H1 (cell line): ENCODE measurements at regions not wholly inside any gene's neighbourhood (a gene's known extent, or its start where the extent isn't known, plus 50 kb on each side); places are given as distances from the start of the nearest gene placed in this dataset.

Experiments
- CTCF ChIA-PET: fragments of 300-600 bp; sonication (Branson Sonifier 250); formaldehyde crosslinking; loops from one replicate; lab custom pipeline; 2021; ENCODE audit not compliant: partially characterized antibody; lab: Charles Lee
- POLR2A ChIA-PET: fragments of 300-600 bp; sonication (Branson Sonifier 250); formaldehyde crosslinking; loops from one replicate; lab custom pipeline; 2021; ENCODE audit warnings: inconsistent platforms; ENCODE audit not compliant: partially characterized antibody; lab: Charles Lee
- DNase-seq, 2 experiments: peaks; one replicate each; pipeline versions ENCODE4 v3.0.0 to v3.0.0-alpha.2; 2010 to 2022; ENCODE audit warnings: low spot score in 2 of 2, low read depth in 1 of 2, mixed read lengths in 1 of 2
- FAIRE-seq: peaks from 2 replicates; lab custom pipeline; 2011; peaks lifted over from hg19 to GRCh38; lab: Jason Lieb, UNC
- H2AFZ ChIP-seq: 2 replicates; pipeline ENCODE4 v1.8.1; 2012; ENCODE audit warnings: low read length, inconsistent platforms
- H2AK5ac ChIP-seq: 2 replicates; pipeline ENCODE4 v1.6.1; 2013; ENCODE audit warnings: low read depth, low read length
- H2BK120ac ChIP-seq: replicated peaks from 2 replicates; pipeline ENCODE3; 2013; ENCODE audit warnings: low read depth, low read length, inconsistent platforms
- H2BK12ac ChIP-seq: 2 replicates; pipeline ENCODE4 v1.6.1; 2013; ENCODE audit warnings: low read depth, low read length
- H2BK15ac ChIP-seq: 2 replicates; pipeline ENCODE4 v1.6.1; 2013; ENCODE audit warnings: low read length
- H2BK20ac ChIP-seq: 2 replicates; pipeline ENCODE4 v1.6.1; 2013; ENCODE audit warnings: low read length
- H2BK5ac ChIP-seq: 2 replicates; pipeline ENCODE4 v1.6.1; 2013; ENCODE audit warnings: low read depth, low read length
- H3K14ac ChIP-seq: 2 replicates; pipeline ENCODE4 v1.6.1; 2013; ENCODE audit warnings: inconsistent platforms; ENCODE audit not compliant: insufficient read length
- H3K18ac ChIP-seq: 2 replicates; pipeline ENCODE4 v1.6.1; 2013; ENCODE audit warnings: low read length; ENCODE audit errors: extremely low read depth
- H3K23ac ChIP-seq: 2 replicates; pipeline ENCODE4 v1.6.1; 2013; ENCODE audit warnings: inconsistent platforms; ENCODE audit not compliant: insufficient read length
- H3K23me2 ChIP-seq: 2 replicates; pipeline ENCODE4 v1.6.1; 2013; ENCODE audit warnings: low read depth, low read length
- H3K27ac ChIP-seq: 2 replicates; pipeline ENCODE4 v1.6.1; 2011; ENCODE audit warnings: low read depth, low read length, inconsistent platforms
- H3K27me3 ChIP-seq, 4 experiments: replicated peaks in 1 of 4; 1 replicate in 1 of 4; 2 replicates in 3 of 4; pipeline versions ENCODE4 v1.6.1 to v1.8.1; 2011 to 2013; ENCODE audit warnings: low read length in 3 of 4, mild to moderate bottlenecking in 3 of 4, inconsistent platforms in 2 of 4, mixed read lengths in 2 of 4, moderate library complexity in 1 of 4; ENCODE audit not compliant: control insufficient read depth in 3 of 4, insufficient read depth in 3 of 4; ENCODE audit errors: extremely low read depth in 1 of 4
- H3K36me3 ChIP-seq, 4 experiments: 2 replicates each; pipeline versions ENCODE4 v1.6.1 to v1.8.1; 2011 to 2013; ENCODE audit warnings: mild to moderate bottlenecking in 4 of 4, low read length in 3 of 4, moderate library complexity in 2 of 4, control low read depth in 1 of 4, inconsistent platforms in 1 of 4; ENCODE audit not compliant: insufficient read depth in 4 of 4, control insufficient read depth in 2 of 4
- H3K4ac ChIP-seq: replicated peaks from 2 replicates; pipeline ENCODE3; 2013; ENCODE audit warnings: low read length, low read depth, mixed read lengths, inconsistent platforms; ENCODE audit not compliant: insufficient read length
- H3K4me1 ChIP-seq, 4 experiments: replicated peaks in 1 of 4; 1 replicate in 1 of 4; 2 replicates in 3 of 4; pipeline versions ENCODE4 v1.6.1 to v1.8.1; 2011 to 2013; ENCODE audit warnings: low read length in 3 of 4, inconsistent platforms in 2 of 4, mixed read lengths in 1 of 4; ENCODE audit not compliant: insufficient read depth in 4 of 4, control insufficient read depth in 3 of 4
- H3K4me2 ChIP-seq, 2 experiments: 2 replicates each; pipeline versions ENCODE4 v1.6.1 to v1.8.1; 2011 to 2013; ENCODE audit warnings: low read depth in 2 of 2, low read length in 2 of 2, control low read depth in 1 of 2, inconsistent platforms in 1 of 2, mild to moderate bottlenecking in 1 of 2; ENCODE audit not compliant: insufficient read depth in 1 of 2
- H3K4me3 ChIP-seq, 4 experiments: fragments of 200-600, 300-600 bp in 1 of 4; sonication (generic), shearing (Covaris generic), sonication (Bioruptor Twin) in 1 of 4; 2 replicates each; pipeline versions ENCODE4 v1.5.1 to v1.8.1; 2011 to 2016; ENCODE audit warnings: low read length in 4 of 4, low read depth in 3 of 4, control low read depth in 2 of 4, inconsistent platforms in 2 of 4, mild to moderate bottlenecking in 2 of 4, mixed read lengths in 1 of 4, moderate library complexity in 1 of 4; ENCODE audit not compliant: insufficient read depth in 2 of 4; ENCODE audit errors: extremely low read depth in 1 of 4
- H3K56ac ChIP-seq: replicated peaks from 2 replicates; pipeline ENCODE3; 2013; ENCODE audit warnings: low read depth, mild to moderate bottlenecking, mixed read lengths, low read length, inconsistent platforms; ENCODE audit not compliant: insufficient read length
- H3K79me1 ChIP-seq: 2 replicates; pipeline ENCODE4 v1.6.1; 2013; ENCODE audit warnings: low read depth, low read length, control low read depth
- H3K79me2 ChIP-seq, 2 experiments: 2 replicates each; pipeline versions ENCODE4 v1.6.1 to v1.8.1; 2012 to 2013; ENCODE audit warnings: low read length in 2 of 2, mild to moderate bottlenecking in 2 of 2, inconsistent platforms in 1 of 2; ENCODE audit not compliant: insufficient read depth in 2 of 2, control insufficient read depth in 1 of 2
- H3K9ac ChIP-seq, 4 experiments: replicated peaks in 1 of 4; 1 replicate in 1 of 4; 2 replicates in 3 of 4; pipeline versions ENCODE4 v1.6.1 to v1.8.1; 2011 to 2013; ENCODE audit warnings: low read depth in 3 of 4, low read length in 3 of 4, control low read depth in 2 of 4, mild to moderate bottlenecking in 2 of 4, moderate library complexity in 2 of 4, inconsistent platforms in 1 of 4; ENCODE audit errors: extremely low read depth in 1 of 4
- H3K9me3 ChIP-seq, 2 experiments: 2 replicates each; pipeline versions ENCODE4 v1.6.1 to v1.8.1; 2012 to 2013; ENCODE audit warnings: mild to moderate bottlenecking in 2 of 2, moderate library complexity in 2 of 2, control low read depth in 1 of 2, inconsistent platforms in 1 of 2, low read depth in 1 of 2, low read length in 1 of 2, mixed read lengths in 1 of 2; ENCODE audit not compliant: insufficient read depth in 2 of 2
- H4K20me1 ChIP-seq, 2 experiments: replicated peaks in 1 of 2; 2 replicates each; pipeline versions ENCODE3 to v1.8.1; 2011 to 2013; ENCODE audit warnings: inconsistent platforms in 2 of 2, low read length in 2 of 2, mild to moderate bottlenecking in 1 of 2; ENCODE audit not compliant: insufficient read depth in 2 of 2, control insufficient read depth in 1 of 2
- H4K5ac ChIP-seq: 2 replicates; pipeline ENCODE4 v1.6.1; 2013; ENCODE audit warnings: low read length, low read depth, mixed read lengths, inconsistent platforms; ENCODE audit not compliant: insufficient read length
- H4K8ac ChIP-seq: 2 replicates; pipeline ENCODE4 v1.8.0; 2013; ENCODE audit warnings: mild to moderate bottlenecking, moderate library complexity, low read length, inconsistent platforms; ENCODE audit not compliant: insufficient read depth; ENCODE audit errors: extremely low read depth
- H4K91ac ChIP-seq: replicated peaks from 2 replicates; pipeline ENCODE3; 2013; ENCODE audit warnings: low read length, mixed read lengths, inconsistent platforms; ENCODE audit not compliant: insufficient read length
- BCL11A ChIP-seq, 2 experiments: IDR thresholded peaks; one replicate each; pipeline ENCODE4 v1.6.1; 2011; ENCODE audit warnings: low read depth in 2 of 2, low read length in 2 of 2, mild to moderate bottlenecking in 2 of 2
- POLR2AphosphoS5 ChIP-seq: IDR thresholded peaks from 2 replicates; pipeline ENCODE4 v1.6.1; 2011; ENCODE audit warnings: low read depth, low read length
- TBP ChIP-seq: IDR thresholded peaks from 2 replicates; pipeline ENCODE4 v1.6.1; 2011; ENCODE audit warnings: low read depth, low read length, improper control_type of control experiment
- WGBS, 2 experiments: shearing (Covaris generic) in 1 of 2; methylation state at CpG; one replicate each; pipeline versions ENCODE4 v1.1.6 to v1.1.7; 2013 to 2015; ENCODE audit warnings: low lambda C conversion rate in 2 of 2, mixed read lengths in 2 of 2, inconsistent platforms in 1 of 2, low coverage in 1 of 2, missing lambda C conversion rate in 1 of 2; ENCODE audit not compliant: insufficient replicate concordance in 2 of 2, insufficient coverage in 1 of 2, insufficient read length in 1 of 2; ENCODE audit errors: extremely low coverage in 1 of 2, missing lambda C conversion rate in 1 of 2; 5-methylcytosine and 5-hydroxymethylcytosine counted together
- TF ChIP-seq, protein P1 (sequence below): IDR thresholded peaks from 2 replicates; pipeline ENCODE4 v1.6.1; 2011; ENCODE audit warnings: low read depth, mild to moderate bottlenecking, low read length; ENCODE audit not compliant: insufficient read depth
- TF ChIP-seq, protein P2 (sequence below): IDR thresholded peaks from 2 replicates; pipeline ENCODE4 v1.6.1; 2012; ENCODE audit warnings: low read length, inconsistent platforms

DNA sequence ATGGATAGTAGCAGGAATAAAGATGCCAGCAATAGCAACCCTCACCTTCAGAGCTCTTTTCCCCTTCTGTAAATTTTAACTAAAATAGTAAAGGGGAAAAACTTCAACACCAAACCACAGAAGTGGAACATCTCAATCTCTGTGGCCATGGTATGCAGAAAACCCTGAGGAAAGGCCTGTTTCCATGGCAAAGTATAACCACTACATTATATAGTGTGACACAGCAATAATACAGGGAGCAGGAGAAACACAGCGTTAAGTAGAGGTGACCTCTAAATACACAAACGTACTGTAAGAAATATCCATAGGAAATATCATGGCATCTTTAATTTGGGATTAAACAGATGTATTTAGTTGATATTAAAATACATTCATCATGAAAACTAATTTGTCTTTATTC lies 106.4 kb downstream of the SLC24A2 start:
- H3K4me3 ChIP-seq: no peak overlapping the region
- no peak overlapping the region for H2AFZ ChIP-seq
- no peak overlapping the region for H4K5ac ChIP-seq
- no peak for DNase-seq
- H3K23me2 ChIP-seq: no peaks in the 10 kb centered on the region; the same call in 1 of the 2 replicates
- no peak overlapping the region for H4K91ac ChIP-seq
- H4K8ac ChIP-seq: no peak overlapping the region
- no peaks in the 10 kb centered on the region for H3K79me2 ChIP-seq
- no peak overlapping the region for H3K23ac ChIP-seq
- H3K14ac ChIP-seq: no peak overlapping the region
- peaks cover 2% of the 10 kb centered on the region; the same call in 1 of the 2 replicates for H3K79me1 ChIP-seq
- no peak overlapping the region for H2BK20ac ChIP-seq
- no peak overlapping the region for H2AK5ac ChIP-seq
- no peaks in the 10 kb centered on the region for H3K27me3 ChIP-seq
- no peak overlapping the region for H3K4me2 ChIP-seq
- ChIA-PET POLR2A (interaction anchor here (0.6 kb wide), 1 partner anchor 12 kb away, joined by 4 read pairs; no protein-coding TSS in a partner anchor), CTCF (no interaction called here)
- H2BK12ac ChIP-seq: no peak overlapping the region
- H2BK15ac ChIP-seq: no peak overlapping the region
- TF ChIP-seq BCL11A (IDR thresholded peaks at IDR 0.05; ENCODE audit: low read depth in 2 of 2, low read length in 2 of 2) (no peak), TBP (no peak), POLR2AphosphoS5 (no peak)
- TF ChIP-seq, protein P1, sequence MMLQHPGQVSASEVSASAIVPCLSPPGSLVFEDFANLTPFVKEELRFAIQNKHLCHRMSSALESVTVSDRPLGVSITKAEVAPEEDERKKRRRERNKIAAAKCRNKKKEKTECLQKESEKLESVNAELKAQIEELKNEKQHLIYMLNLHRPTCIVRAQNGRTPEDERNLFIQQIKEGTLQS: no peak
- TF ChIP-seq, protein P2, sequence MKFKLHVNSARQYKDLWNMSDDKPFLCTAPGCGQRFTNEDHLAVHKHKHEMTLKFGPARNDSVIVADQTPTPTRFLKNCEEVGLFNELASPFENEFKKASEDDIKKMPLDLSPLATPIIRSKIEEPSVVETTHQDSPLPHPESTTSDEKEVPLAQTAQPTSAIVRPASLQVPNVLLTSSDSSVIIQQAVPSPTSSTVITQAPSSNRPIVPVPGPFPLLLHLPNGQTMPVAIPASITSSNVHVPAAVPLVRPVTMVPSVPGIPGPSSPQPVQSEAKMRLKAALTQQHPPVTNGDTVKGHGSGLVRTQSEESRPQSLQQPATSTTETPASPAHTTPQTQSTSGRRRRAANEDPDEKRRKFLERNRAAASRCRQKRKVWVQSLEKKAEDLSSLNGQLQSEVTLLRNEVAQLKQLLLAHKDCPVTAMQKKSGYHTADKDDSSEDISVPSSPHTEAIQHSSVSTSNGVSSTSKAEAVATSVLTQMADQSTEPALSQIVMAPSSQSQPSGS: no peak
- no peak overlapping the region for H3K56ac ChIP-seq
- H2BK5ac ChIP-seq: no peak overlapping the region
- FAIRE-seq: no peak
- peaks cover 0 to 5% (median 1%) of the 10 kb centered on the region in 4 experiments; a peak in 2 of 7 replicates for H3K4me1 ChIP-seq
- no peak overlapping the region for H3K4ac ChIP-seq
- peaks cover 7 to 10% of the 10 kb centered on the region in 2 experiments; a peak in 1 of 4 replicates for H3K9me3 ChIP-seq
- no peaks in the 10 kb centered on the region for H4K20me1 ChIP-seq
- H2BK120ac ChIP-seq: no peak overlapping the region
- WGBS, 2 experiments: 89% methylated on average over 2 of the region's 2 CpGs; no CpG with 5 or more reads in 1 of the 2 experiments
- no peak overlapping the region for H3K9ac ChIP-seq
- H3K36me3 ChIP-seq: no peaks in the 10 kb centered on the region
- no peak overlapping the region for H3K18ac ChIP-seq
- H3K27ac ChIP-seq: no peak overlapping the region
